Pulmonary artery endothelial cell (primary cell): ENCODE measurements at regions not wholly inside any gene's neighbourhood (a gene's known extent, or its start where the extent isn't known, plus 50 kb on each side); places are given as distances from the start of the nearest gene placed in this dataset.
A peak's percentile ranks its signal among the peaks of the same experiment; 100 is the strongest.
"Not testable (repeated sequence)": the region's sequence is repeated elsewhere in the genome, so short reads cannot be mapped to it uniquely, and the experiment has no call there.

Experiments used
- DNase-seq: peaks from one replicate; pipeline ENCODE4 v3.0.0-alpha.2; 2011; ENCODE audit warnings: low read depth, low spot score

DNA sequence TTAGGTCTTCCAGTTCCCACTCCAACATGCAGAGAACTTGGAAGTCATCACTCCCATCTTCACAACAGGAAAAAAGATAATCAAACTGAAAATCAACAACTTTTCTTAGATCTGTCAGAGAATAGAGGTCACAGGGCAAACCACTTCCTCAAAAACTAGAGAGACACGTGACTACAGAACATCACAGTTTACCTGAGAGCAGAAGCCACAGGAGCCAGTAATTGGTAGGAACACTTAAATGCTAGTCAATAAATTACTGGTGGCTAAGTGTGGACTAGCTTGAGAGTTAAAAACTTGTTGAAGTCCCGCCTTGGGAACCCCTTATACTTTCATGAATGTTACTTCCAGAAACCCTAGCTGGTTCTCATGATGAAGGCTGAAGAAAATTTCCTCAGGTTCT, 81.1 kb downstream of the THSD1 start:
- not testable (repeated sequence) for DNase-seq

DNA sequence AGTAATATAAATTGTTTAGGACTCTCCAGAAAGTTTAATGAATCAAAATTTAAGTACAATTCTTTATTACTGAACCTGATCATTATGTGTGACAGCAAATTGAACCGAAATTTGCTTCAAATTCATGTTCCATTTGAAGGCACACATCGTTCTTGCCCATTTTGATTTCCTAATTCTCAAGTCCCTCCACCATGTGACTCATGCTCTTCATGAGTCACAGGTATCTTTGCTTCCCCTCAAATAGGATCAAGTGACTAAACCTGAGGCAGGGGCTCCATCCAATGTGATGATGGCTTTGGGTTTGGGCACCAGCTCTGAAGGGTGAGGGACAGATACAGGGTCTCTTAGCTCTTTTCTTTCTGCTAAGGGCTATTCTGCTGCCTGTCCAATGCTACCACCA, 86.1 kb downstream of the THSD1 start:
- DNase-seq, result no peak

DNA sequence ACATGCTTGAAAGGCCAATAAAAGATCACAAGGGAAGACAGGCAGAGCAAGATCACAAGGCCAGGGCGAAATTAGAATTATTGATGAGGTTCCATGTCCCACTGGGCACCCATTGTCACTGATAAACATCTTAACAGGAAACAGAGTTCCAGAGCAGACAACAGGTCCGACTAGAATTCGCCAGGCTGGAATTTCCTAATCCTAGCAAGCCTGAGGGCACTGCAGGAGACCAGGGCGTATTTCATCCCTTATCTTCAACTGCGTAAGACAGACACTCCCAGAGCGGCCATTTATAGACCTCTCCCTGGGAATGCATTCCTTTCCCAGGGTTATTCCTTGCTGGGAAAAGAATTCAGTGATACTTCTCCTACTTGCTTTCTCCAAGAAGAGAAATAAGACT, 96.1 kb downstream of the THSD1 start:
- not testable (repeated sequence) for DNase-seq

GRCh38 chr13:52306336-52306735, 99.6 kb downstream of the THSD1 start:
- DNase-seq, result not testable (repeated sequence)

DNA sequence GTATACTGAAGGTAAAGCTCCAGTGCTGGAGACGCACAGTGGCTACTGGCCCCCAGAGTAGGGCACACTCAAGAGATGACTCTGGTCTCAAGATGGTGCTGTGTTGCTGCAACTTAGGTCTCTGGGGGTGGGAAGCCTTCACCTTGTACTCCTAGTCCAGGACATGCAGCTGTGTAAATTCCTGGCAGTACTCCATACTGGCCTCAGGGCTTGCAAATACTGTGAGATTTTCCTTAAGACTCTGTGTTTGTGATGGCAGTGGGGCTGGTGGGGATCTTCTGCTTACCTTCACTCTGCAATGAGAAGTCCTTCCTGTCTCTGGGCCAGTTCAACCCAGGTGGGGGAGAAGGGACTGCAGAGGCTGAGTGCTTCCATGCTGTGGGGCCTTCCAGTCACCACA, 102.9 kb downstream of the THSD1 start:
- DNase-seq, result not testable (repeated sequence)

GRCh38 chr13:52302688-52303087, 103.3 kb downstream of the THSD1 start:
- not testable (repeated sequence) for DNase-seq

DNA sequence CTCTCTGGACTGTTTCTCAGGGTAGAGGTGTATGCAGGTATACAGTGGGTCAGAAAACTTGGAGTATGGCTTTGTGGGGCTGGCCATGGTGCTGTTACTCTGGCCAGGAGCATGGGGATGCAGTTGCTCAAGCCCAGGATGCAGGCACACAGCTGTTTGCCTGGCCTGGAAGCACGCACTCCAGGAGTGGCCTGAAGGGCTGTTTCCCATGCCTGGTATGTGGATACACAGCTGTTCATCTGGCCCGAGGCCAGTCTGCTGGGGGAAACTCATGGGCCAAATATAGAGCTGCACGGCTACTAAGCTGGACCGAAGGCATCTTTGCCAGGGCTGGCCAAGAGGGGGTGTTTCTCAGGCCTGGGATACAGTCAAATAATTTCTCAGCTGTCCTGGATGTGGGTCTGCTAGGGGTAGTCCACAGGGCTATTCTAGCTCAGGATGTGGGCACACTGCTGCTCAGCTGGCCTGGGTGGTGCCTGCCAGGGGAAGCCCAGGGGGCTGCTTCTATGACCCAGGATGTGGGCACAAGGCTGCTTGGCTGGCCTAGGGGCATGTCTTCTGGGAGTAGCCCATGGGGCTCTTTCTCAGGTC, 104.1 kb downstream of the THSD1 start:
- DNase-seq, result not testable (repeated sequence)

- not testable (repeated sequence) for DNase-seq
Measured at GRCh38 chr13:52298079-52298661, 107.8 kb downstream of the THSD1 start.

- not testable (repeated sequence) for DNase-seq
Measured at GRCh38 chr13:52288891-52289290, 117.1 kb downstream of the THSD1 start.

DNA sequence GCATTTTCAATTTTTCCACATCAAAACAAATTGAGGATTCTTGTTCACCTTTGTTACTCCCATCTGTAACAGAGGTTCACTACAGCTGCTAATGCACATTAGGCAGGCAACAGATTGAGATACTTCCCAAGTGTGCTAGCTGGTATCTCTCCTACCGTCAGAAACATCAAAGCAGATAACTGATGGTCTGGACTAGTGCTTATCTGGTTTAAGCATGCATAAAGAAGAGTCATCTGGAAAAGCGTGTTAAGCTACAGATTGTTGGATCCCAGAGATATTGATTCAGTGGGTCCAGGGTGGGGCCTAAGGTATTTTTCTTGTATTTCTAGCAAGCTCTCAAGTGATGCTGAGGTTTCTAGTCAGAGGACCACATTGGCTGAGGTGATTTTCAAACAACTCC, 122.0 kb upstream of the NEK3 start:
- DNase-seq, result not testable (repeated sequence)

DNA sequence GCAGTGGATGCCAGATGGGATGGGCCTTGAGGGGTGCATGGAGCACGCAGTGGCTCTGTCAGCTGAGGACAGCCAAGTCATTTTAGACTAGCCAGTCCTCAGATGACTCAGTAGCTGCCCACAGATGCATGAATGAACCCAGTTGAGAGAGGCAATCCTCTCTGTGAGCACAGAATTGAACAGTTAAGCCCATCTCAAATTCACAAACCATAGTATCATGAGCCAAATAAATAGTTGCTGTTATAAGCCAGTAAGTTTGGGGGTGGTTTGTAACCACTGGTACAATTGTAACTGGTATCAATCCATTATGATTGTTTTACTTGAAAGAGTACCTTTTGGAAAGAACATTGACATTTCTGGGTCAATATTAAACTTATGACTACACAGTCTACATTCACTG, 120.0 kb upstream of the NEK3 start:
- DNase-seq, result not testable (repeated sequence)

DNA sequence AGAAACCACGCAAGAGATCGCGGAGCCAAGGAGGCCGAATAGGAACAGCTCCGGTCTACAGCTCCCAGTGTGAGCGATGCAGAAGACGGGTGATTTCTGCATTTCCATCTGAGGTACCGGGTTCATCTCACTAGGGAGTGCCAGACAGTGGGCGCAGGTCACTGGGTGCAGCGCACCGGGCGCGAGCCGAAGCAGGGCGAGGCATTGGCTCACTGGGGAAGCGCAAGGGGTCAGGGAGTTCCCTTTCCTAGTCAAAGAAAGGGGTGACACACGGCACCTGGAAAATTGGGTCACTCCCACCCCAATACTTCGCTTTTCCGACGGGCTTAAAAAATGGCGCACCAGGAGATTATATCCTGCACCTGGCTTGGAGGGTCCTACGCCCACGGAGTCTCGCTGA, 94.9 kb upstream of the NEK3 start:
- DNase-seq, result not testable (repeated sequence)

GRCh38 chr13:52240752-52241151, 81.4 kb upstream of the NEK3 start:
- DNase-seq, result not testable (repeated sequence)

DNA sequence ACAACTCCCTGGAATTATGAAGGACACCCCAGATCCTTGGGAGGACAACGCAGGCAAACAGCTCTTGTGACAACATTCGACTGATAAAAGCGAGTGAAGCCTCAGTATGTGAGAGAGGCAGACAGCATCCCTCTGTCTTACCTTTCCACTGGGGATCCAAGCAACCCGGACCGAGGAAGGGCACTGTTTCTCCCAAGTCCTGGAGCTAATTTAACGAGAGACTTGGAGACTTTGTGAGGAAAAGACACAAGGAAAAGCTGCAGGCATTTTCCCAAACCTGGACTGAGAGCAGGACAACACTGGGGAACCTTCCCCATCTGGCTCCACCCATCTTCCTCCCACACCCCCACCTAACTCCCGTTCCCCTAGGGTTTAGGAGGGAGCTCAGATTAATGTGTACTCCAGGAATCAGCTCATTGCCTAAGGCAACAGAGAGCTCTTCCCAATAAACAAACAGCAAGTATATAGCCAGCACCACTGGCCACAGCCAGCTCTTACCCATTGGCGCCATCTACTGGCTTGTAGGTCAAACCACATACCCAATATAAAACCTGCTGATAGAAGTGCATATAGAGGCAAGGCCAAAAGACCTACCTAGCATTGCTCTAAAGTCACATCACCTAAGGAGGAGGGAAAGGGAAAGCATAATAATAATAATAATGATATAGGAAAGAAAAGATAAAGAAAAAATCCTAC, 76.7 kb upstream of the NEK3 start:
- peak; percentile 45 for DNase-seq

DNA sequence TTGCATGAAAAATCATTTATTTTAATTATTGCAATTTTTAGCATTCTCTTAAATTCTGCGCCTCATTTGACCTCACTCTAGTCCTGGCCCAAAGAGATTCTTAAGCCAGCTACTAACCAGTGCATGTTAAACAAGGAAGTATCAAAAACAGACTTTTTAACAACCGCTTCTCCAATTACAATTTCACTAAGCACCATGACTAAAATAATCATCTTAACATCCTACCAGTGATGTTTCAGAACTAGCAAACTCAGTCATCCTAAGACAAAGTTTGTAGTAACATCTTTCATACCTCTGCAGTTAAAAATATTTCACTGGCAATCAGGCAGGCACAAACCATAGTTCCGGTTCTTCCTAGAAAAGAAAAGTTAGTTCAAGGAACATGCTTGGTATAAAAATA, 75.5 kb upstream of the NEK3 start:
- DNase-seq, result not testable (repeated sequence)

DNA sequence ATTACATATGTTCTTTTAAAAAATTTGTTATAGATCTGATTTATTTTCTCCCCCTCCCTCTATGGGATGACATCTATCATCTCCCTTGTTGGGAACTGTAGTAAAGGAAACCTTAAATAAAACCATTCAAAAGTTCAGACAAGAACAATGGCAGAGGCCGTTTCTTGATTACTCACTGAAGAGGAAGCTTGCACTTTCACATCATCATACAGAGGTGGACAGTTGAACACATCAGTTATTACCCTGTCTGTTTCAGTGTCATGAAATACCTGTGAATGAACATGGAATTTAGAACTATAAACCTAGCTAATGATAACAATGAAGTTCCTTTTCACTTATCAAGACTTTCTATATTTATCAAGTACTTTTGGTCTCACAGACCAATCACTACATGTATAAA, 63.7 kb upstream of the NEK3 start:
- DNase-seq, result not testable (repeated sequence)

DNA sequence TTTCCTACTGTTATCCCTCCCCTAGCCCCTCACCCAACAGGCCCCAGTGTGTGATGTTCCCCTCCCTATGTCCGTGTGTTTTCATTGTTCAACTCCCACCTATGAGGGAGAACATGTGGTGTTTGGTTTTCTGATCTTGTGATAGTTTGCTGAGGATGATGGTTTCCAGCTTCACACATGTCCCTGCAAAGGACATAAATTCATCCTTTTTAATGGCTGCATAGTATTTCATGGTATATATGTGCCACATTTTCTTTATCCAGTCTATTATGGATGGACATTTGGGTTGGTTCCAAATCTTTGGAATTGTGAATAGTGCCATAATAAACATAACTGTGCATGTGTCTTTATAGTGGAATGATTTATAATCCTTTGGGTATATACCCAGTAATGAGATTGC, 54.5 kb upstream of the NEK3 start:
- DNase-seq, result not testable (repeated sequence)

GRCh38 chr13:52212886-52213285, 53.5 kb upstream of the NEK3 start:
- not testable (repeated sequence) for DNase-seq

DNA sequence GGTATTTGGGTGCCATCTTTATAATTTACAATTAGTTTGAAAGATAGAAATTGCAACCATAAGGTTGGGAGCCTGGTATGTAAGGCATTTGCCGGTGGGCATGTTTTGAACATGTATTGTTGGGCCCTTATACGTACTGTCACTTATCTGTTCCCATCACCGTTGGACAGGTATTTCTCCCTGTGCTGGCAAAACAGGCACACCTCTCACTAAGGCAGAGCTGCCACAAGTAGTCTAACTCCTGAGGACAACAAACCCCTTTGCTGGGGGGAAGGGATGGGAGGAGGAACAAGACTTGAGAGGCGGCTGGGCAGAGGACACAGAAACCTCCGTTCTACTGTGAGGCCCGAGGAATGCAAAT, 52.0 kb upstream of the NEK3 start:
- not testable (repeated sequence) for DNase-seq

GRCh38 chr13:52210564-52211415, 51.4 kb upstream of the NEK3 start:
- DNase-seq, result not testable (repeated sequence)
